ENCODE measurements at regions not wholly inside any gene's neighbourhood (a gene's known extent, or its start where the extent isn't known, plus 50 kb on each side); places are given as distances from the start of the nearest gene placed in this dataset.

DNA sequence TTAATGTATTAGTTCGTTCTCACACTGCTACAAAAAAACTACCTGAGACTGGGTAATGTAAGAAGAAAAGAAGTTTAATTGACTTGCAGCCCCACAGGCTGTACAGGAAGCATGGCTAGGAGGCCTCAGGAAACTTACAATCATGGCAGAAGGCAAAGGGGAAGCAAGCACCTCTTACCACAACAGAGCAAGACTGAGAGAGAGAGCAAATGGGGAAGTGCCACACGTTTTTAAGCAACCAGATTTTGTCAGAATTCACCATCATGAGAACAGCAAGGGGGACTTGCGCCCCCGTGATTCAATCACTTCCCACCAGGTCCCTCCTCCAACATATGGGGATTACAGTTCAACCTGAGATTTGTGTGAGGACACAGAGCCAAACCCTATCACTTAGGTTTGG, 70.8 kb upstream of the SRSF6 start:
- H3K79me2 ChIP-seq (ENCODE audit: low read depth) = no peaks in the 10 kb centered on the region
- no peak overlapping the region for H3K4me2 ChIP-seq
- no peaks in the 10 kb centered on the region for H3K9me2 ChIP-seq (ENCODE audit: insufficient read depth)
- H3K4me3 ChIP-seq = no peak overlapping the region
- BruUV-seq (replicated peaks) = no TSS peak
- no peaks in the 10 kb centered on the region for H3F3A ChIP-seq (ENCODE audit: insufficient read depth, low read depth)
- H3K4me1 ChIP-seq (replicated peaks; ENCODE audit: insufficient read depth) = no peaks in the 10 kb centered on the region
- H2AFZ ChIP-seq = no peak overlapping the region
- H3K9me3 ChIP-seq (ENCODE audit: insufficient read depth, low read depth) = no peaks in the 10 kb centered on the region
- H3K27me3 ChIP-seq (ENCODE audit: insufficient read depth, low read depth) = peaks cover 97% of the 10 kb centered on the region
- intact Hi-C loops (cut with micrococcal nuclease; ENCODE audit: unreplicated experiment) = no loop called here
- no peak overlapping the region for H3K27ac ChIP-seq
- CTCF ChIA-PET = no interaction called here
- POLR2A ChIA-PET (ENCODE audit: unreplicated experiment) = no interaction called here
- H4K20me1 ChIP-seq (ENCODE audit: insufficient read depth) = no peaks in the 10 kb centered on the region
- TF ChIP-seq, protein P1, sequence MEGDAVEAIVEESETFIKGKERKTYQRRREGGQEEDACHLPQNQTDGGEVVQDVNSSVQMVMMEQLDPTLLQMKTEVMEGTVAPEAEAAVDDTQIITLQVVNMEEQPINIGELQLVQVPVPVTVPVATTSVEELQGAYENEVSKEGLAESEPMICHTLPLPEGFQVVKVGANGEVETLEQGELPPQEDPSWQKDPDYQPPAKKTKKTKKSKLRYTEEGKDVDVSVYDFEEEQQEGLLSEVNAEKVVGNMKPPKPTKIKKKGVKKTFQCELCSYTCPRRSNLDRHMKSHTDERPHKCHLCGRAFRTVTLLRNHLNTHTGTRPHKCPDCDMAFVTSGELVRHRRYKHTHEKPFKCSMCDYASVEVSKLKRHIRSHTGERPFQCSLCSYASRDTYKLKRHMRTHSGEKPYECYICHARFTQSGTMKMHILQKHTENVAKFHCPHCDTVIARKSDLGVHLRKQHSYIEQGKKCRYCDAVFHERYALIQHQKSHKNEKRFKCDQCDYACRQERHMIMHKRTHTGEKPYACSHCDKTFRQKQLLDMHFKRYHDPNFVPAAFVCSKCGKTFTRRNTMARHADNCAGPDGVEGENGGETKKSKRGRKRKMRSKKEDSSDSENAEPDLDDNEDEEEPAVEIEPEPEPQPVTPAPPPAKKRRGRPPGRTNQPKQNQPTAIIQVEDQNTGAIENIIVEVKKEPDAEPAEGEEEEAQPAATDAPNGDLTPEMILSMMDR (conservative IDR thresholded peaks at IDR 0.05) = no peak
- no peak for TF ChIP-seq EZH2 (IDR thresholded peaks at IDR 0.05; ENCODE audit: low read depth)
- DNase-seq = no peak
- H3K36me3 ChIP-seq (ENCODE audit: low read depth) = no peaks in the 10 kb centered on the region

DNA sequence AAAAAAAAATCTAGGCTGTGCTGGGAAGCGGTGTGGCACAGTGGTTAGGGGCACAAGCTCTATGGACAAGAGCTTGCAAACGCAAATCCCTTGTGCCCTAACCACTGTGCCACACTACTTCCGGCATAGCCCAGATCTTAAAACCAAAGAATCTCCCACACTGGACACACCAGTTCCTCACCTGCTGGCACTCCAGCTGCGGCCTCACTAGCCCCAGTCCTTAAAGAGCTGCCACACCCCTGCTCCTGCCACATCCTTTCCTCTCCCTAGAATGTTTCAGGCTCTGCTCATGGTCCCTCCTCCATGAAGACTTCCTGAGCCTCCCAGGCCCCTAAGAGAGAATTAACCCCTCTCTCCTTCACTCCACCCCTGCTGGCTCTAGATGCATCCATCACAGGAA, 71.8 kb upstream of the SRSF6 start:
- no TSS peak for BruUV-seq (replicated peaks)
- intact Hi-C loops (cut with micrococcal nuclease; ENCODE audit: unreplicated experiment) = no loop called here
- Histone ChIP-seq H2AFZ (no peak overlapping the region), H3K79me2 (ENCODE audit: low read depth) (no peaks in the 10 kb centered on the region), H3K4me3 (no peak overlapping the region), H3K27ac (no peak overlapping the region), H3K36me3 (ENCODE audit: low read depth) (no peaks in the 10 kb centered on the region), H3K9me3 (ENCODE audit: insufficient read depth, low read depth) (no peaks in the 10 kb centered on the region), H3K4me2 (no peak overlapping the region), H3F3A (ENCODE audit: insufficient read depth, low read depth) (no peaks in the 10 kb centered on the region), H3K4me1 (replicated peaks; ENCODE audit: insufficient read depth) (no peaks in the 10 kb centered on the region), H3K9me2 (ENCODE audit: insufficient read depth) (no peaks in the 10 kb centered on the region), H3K27me3 (ENCODE audit: insufficient read depth, low read depth) (peaks cover 97% of the 10 kb centered on the region), H4K20me1 (ENCODE audit: insufficient read depth) (no peaks in the 10 kb centered on the region)
- ChIA-PET CTCF (no interaction called here), POLR2A (ENCODE audit: unreplicated experiment) (no interaction called here)
- TF ChIP-seq, protein P1 (conservative IDR thresholded peaks at IDR 0.05) = no peak
- no peak for TF ChIP-seq EZH2 (IDR thresholded peaks at IDR 0.05; ENCODE audit: low read depth)
- DNase-seq = no peak

DNA sequence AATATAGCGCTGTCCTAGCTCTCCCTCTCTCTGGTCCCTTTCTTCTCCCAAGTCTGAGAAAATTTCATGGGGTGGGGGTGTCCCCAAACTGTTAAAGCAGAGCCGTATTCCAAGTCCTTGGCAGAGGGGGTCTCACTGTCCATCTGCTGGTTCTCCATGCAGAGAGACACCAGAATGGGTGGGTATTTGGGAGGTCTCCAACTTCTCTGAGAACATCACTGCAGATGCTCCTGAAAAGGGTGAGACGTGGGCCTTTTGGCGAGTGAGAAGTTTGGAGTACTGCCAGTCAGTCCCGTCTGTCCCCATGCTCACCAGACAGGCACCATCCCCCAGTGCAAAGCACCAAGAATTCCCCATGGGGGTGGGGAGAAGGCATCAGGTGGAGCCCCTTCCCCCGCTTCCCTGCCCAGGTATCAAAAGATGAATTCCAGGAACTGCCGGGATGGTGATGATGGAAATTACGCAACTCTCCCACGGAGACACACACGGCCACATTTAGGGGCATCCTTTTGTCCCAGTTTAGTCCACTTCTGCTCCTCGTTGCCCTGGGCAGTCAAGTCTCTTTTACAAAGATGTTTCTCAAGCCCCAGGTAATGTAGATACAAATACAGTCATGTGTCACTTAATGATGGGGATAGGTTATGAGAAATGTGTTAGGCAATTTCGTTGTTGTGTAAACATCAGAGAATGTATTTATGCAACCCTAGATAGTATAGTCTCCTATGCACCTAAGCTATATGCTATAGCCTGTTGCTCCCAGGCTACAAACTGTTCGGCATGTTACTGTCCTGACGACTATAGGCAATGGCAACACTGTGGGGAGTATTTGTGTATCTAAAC, 73.4 kb upstream of the SRSF6 start:
- POLR2A ChIA-PET (ENCODE audit: unreplicated experiment) = no interaction called here
- H3K79me2 ChIP-seq (ENCODE audit: low read depth) = no peaks in the 10 kb centered on the region
- intact Hi-C loops (cut with micrococcal nuclease; ENCODE audit: unreplicated experiment) = no loop called here

More for the DNA sequence above, 73.4 kb upstream of the SRSF6 start:
- H3F3A ChIP-seq (ENCODE audit: insufficient read depth, low read depth) = no peaks in the 10 kb centered on the region
- H3K4me3 ChIP-seq = no peak overlapping the region
- H3K36me3 ChIP-seq (ENCODE audit: low read depth) = no peaks in the 10 kb centered on the region
- peaks cover 97% of the 10 kb centered on the region for H3K27me3 ChIP-seq (ENCODE audit: insufficient read depth, low read depth)
- CTCF ChIA-PET = no interaction called here
- no peak overlapping the region for H3K4me2 ChIP-seq
- no TSS peak for BruUV-seq (replicated peaks)
- no peaks in the 10 kb centered on the region for H3K4me1 ChIP-seq (replicated peaks; ENCODE audit: insufficient read depth)
- DNase-seq = no peak
- no peaks in the 10 kb centered on the region for H3K9me2 ChIP-seq (ENCODE audit: insufficient read depth)
- TF ChIP-seq EZH2 (IDR thresholded peaks at IDR 0.05; ENCODE audit: low read depth) = no peak
- TF ChIP-seq, protein P1 (conservative IDR thresholded peaks at IDR 0.05) = no peak
- no peaks in the 10 kb centered on the region for H4K20me1 ChIP-seq (ENCODE audit: insufficient read depth)
- H2AFZ ChIP-seq = no peak overlapping the region
- H3K9me3 ChIP-seq (ENCODE audit: insufficient read depth, low read depth) = no peaks in the 10 kb centered on the region
- H3K27ac ChIP-seq = no peak overlapping the region

All from PC-9 (cell line).